ENCODE measurements at regions not wholly inside any gene's neighbourhood (a gene's known extent, or its start where the extent isn't known, plus 50 kb on each side); places are given as distances from the start of the nearest gene placed in this dataset.

DNA sequence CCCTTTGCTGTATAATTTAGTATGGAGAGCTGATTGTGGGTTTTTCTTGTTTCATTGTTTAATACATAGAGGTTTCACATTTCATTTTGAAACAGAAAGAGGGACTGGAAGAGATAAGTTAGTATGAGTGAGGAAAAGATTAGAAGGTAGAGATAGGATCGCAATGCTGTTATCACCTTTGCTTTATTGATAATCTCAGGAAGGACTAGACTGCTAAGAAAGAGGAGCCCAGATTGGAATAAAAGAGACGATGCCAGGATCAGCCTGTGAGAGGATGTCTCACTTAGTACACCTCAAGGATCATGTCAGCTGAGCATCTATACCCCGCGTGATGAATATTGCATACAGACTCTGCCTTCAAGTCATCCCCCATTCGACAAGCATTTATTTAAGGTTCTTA is 178.0 kb upstream of the DMAC1 start:
- Histone ChIP-seq H3K27ac (no peak overlapping the region), H3K4me3 (no peak overlapping the region), H3K36me3 (no peaks in the 10 kb centered on the region), H3K27me3 (no peaks in the 10 kb centered on the region), H3K4me1 (no peaks in the 10 kb centered on the region), H3K9me3 (no peaks in the 10 kb centered on the region)
- 71 to 81% methylated on average over 5 of the region's 5 CpGs for WGBS, 2 donors
- FAIRE-seq: no peak
- no peak for TF ChIP-seq CTCF (IDR thresholded peaks at IDR 0.05)
- ATAC-seq: no peak
- intact Hi-C loops (cut with DNase I): no loop called here
- DNase-seq: no peak

DNA sequence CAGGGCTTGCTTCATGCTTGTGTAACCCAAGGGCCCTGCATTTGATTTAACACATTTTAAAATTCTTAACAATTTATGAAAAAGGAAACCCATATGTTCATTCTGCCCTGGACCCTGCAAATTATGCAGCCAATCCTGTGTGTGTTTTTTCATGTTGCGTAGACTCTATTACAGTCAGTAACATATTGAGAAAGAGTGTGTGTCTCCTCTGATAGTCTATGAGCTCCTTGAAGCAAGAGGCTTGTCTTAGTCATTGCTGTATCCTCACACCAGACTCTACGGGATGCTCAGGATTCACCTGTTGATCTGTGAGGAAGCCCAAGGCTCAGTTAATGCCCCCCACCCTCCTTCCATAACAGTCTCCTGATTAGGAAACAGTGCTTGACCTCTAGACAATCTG is 177.3 kb upstream of the DMAC1 start:
- no peaks in the 10 kb centered on the region for H3K4me1 ChIP-seq
- no peak for TF ChIP-seq CTCF (IDR thresholded peaks at IDR 0.05)
- ATAC-seq (no peak), FAIRE-seq (no peak), DNase-seq (no peak)
- intact Hi-C loops (cut with DNase I): no loop called here
- 87 to 97% methylated on average over 2 of the region's 2 CpGs for WGBS, 2 donors
- H3K9me3 ChIP-seq: no peaks in the 10 kb centered on the region
- no peak overlapping the region for H3K27ac ChIP-seq
- H3K27me3 ChIP-seq: no peaks in the 10 kb centered on the region
- H3K36me3 ChIP-seq: no peaks in the 10 kb centered on the region
- H3K4me3 ChIP-seq: no peak overlapping the region

DNA sequence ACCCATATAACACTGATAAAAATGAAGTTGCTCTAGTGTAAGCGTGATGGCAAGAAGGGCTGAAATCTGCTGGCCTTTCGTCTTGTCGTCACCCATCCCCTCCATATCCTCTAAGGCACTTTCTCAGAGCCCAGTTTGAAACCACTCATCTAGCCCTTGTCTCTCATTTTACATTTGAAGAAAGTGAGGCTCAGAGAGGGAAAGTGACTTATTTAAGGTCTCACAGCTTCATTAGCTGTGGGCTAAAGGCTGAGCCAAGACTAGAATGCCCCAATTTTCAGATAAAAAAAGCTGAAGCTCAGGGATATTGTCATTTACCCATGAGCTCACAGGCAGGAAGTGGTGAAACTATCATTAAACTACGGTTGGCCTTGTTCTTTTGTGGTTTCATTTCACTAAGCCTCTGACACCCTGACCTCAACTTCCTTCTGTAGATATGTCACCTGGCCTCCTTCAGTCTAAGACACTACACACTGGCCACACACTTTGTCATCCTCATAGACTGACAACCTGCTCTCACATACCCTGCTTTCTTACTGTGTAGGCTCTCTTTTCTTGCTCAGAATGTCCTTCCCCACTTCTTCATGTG is 176.7 kb upstream of the DMAC1 start:
- no peak for TF ChIP-seq CTCF (IDR thresholded peaks at IDR 0.05)
- no peak overlapping the region for H3K27ac ChIP-seq
- DNase-seq: no peak

GRCh38 chr9:7975336-7975735 is 175.8 kb upstream of the DMAC1 start:
- TF ChIP-seq CTCF (IDR thresholded peaks at IDR 0.05): no peak
- FAIRE-seq (no peak), ATAC-seq (no peak), DNase-seq (no peak)
- no peak overlapping the region for H3K4me3 ChIP-seq
- H3K36me3 ChIP-seq: no peaks in the 10 kb centered on the region
- no peaks in the 10 kb centered on the region for H3K4me1 ChIP-seq
- no peaks in the 10 kb centered on the region for H3K27me3 ChIP-seq
- intact Hi-C loops (cut with DNase I): no loop called here
- WGBS, 2 donors: 84 to 92% methylated on average over 5 of the region's 5 CpGs
- no peak overlapping the region for H3K27ac ChIP-seq
- no peaks in the 10 kb centered on the region for H3K9me3 ChIP-seq

More for the DNA sequence above, 176.7 kb upstream of the DMAC1 start:
- peak in 3 of 4 donors; percentile 39 to 68 (median 44) for ATAC-seq
- intact Hi-C loops (cut with DNase I): no loop called here
- no peak overlapping the region for H3K4me3 ChIP-seq
- H3K9me3 ChIP-seq: no peaks in the 10 kb centered on the region
- H3K4me1 ChIP-seq: no peaks in the 10 kb centered on the region
- no peaks in the 10 kb centered on the region for H3K27me3 ChIP-seq
- 57 to 74% methylated on average over 4 of the region's 4 CpGs for WGBS, 2 donors
- FAIRE-seq: no peak
- H3K36me3 ChIP-seq: no peaks in the 10 kb centered on the region

DNA sequence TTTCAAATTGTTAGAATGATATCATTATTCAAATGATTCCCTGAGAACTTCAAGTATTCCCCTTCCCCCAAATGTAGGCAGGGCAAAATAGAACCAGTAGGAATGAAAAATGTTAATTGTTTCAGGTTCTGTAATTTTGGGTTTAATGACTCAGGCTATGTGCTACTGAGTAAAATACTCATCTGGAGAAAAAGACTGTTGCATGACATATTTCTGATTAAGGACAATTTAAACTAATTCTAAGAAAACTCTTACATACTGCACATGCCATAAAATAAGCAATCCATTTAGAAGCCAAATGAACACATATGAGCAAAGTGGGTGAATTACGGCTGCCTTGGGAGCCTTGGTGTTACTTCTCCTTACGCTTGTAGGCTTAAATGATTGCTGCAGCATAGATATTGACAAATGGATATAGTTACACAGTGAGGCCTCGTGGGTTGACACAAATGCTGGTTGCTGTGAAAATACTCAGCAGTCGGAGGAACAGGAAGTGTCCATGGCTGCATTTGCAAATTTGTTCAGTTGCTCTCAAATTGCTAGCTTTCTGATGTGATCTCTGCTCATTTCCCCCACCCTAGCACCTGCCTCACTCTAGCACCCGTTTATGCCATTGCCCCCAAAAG is 174.9 kb upstream of the DMAC1 start:
- TF ChIP-seq CTCF (IDR thresholded peaks at IDR 0.05): no peak
- intact Hi-C loops (cut with DNase I): no loop called here
- DNase-seq (peak in 1 of 6 donors; percentile 13), FAIRE-seq (no peak), ATAC-seq (peak in 3 of 4 donors; percentile 24 to 83 (median 74))
- no peaks in the 10 kb centered on the region for H3K4me1 ChIP-seq
- no peaks in the 10 kb centered on the region for H3K9me3 ChIP-seq
- no peaks in the 10 kb centered on the region for H3K27me3 ChIP-seq
- no peaks in the 10 kb centered on the region for H3K36me3 ChIP-seq
- H3K4me3 ChIP-seq: no peak overlapping the region
- H3K27ac ChIP-seq: no peak overlapping the region
- WGBS, 2 donors: 42 to 44% methylated on average over 5 of the region's 5 CpGs

All from pancreas (tissue), 10 donors.